ENCODE measurements at regions not wholly inside any gene's neighbourhood (a gene's known extent, or its start where the extent isn't known, plus 50 kb on each side); places are given as distances from the start of the nearest gene placed in this dataset.

- TF ChIP-seq CTCF (IDR thresholded peaks at IDR 0.05), result no peak
- TF ChIP-seq POLR2A (IDR thresholded peaks at IDR 0.05), result no peak
- no peak for TF ChIP-seq EP300 (IDR thresholded peaks at IDR 0.05; ENCODE audit: low read depth)
- no peak for TF ChIP-seq POLR2AphosphoS5 (IDR thresholded peaks at IDR 0.05)
These were observed 64.0 kb upstream of the ELOVL5 start for GRCh38 chr6:53412751-53413150.
